H1 (cell line): ENCODE measurements at regions not wholly inside any gene's neighbourhood (a gene's known extent, or its start where the extent isn't known, plus 50 kb on each side); places are given as distances from the start of the nearest gene placed in this dataset.

Experiments
- CBX8 ChIP-seq: fragments of 300-800, 300-1000 bp; sonication (generic); IDR thresholded peaks from 2 replicates; pipeline ENCODE4 v1.7.1; 2016; ENCODE audit warnings: low read depth, low read length, borderline replicate concordance
- CHD7 ChIP-seq: fragments of 300-600 bp; sonication (generic); IDR thresholded peaks from 2 replicates; pipeline ENCODE4 v1.7.1; 2012; ENCODE audit warnings: low read length, moderate library complexity, mild to moderate bottlenecking, inconsistent platforms; ENCODE audit not compliant: insufficient replicate concordance
- E2F6 ChIP-seq: IDR thresholded peaks from 2 replicates; pipeline ENCODE4 v1.6.1; 2012; ENCODE audit warnings: inconsistent platforms
- POLR2A ChIP-seq, 2 experiments: IDR thresholded peaks; 1 replicate in 1 of 2; 2 replicates in 1 of 2; pipeline ENCODE4 v1.6.1; 2011; ENCODE audit warnings: low read depth in 2 of 2, low read length in 2 of 2, mild to moderate bottlenecking in 2 of 2; ENCODE audit errors: control extremely low read depth in 1 of 2
- RFX5 ChIP-seq: IDR thresholded peaks from 2 replicates; pipeline ENCODE4 v1.6.1; 2011; ENCODE audit warnings: low read depth, low read length, improper control_type of control experiment, borderline replicate concordance
- SIRT6 ChIP-seq: IDR thresholded peaks from one replicate; pipeline ENCODE4 v1.7.1; 2012; ENCODE audit warnings: low read length, inconsistent platforms
- SIX5 ChIP-seq: IDR thresholded peaks from 2 replicates; pipeline ENCODE4 v1.6.1; 2011; ENCODE audit warnings: mild to moderate bottlenecking, low read depth, low read length
- TEAD4 ChIP-seq: IDR thresholded peaks from 2 replicates; pipeline ENCODE4 v1.6.1; 2012; ENCODE audit warnings: low read depth, low read length, inconsistent platforms, mixed read lengths

GRCh38 chr2:181367906-181368435 lies 89.2 kb upstream of the ITGA4 start (continued):
- TF ChIP-seq CHD7 (no peak), CBX8 (no peak), RFX5 (no peak), SIRT6 (no peak), POLR2A (IDR thresholded peaks at IDR 0.05; ENCODE audit: control extremely low read depth in 1 of 2, low read depth in 2 of 2, low read length in 2 of 2) (no peak), E2F6 (no peak), SIX5 (no peak), TEAD4 (no peak)
